H1 (cell line): ENCODE measurements at regions not wholly inside any gene's neighbourhood (a gene's known extent, or its start where the extent isn't known, plus 50 kb on each side); places are given as distances from the start of the nearest gene placed in this dataset.

Experiments
- CTCF ChIP-seq, 3 experiments: IDR thresholded peaks; 1 replicate in 2 of 3; 2 replicates in 1 of 3; pipeline versions ENCODE4 v1.5.1 to v1.6.1; 2011; ENCODE audit warnings: low read length in 3 of 3, mild to moderate bottlenecking in 3 of 3, inconsistent platforms in 2 of 3, low read depth in 1 of 3, moderate library complexity in 1 of 3; ENCODE audit not compliant: insufficient read depth in 1 of 3; ENCODE audit errors: control extremely low read depth in 1 of 3
- KDM4A ChIP-seq: IDR thresholded peaks from one replicate; pipeline ENCODE4 v1.7.1; 2012; ENCODE audit warnings: low read depth, mild to moderate bottlenecking, moderate library complexity, low read length, inconsistent platforms; ENCODE audit not compliant: severe bottlenecking
- POLR2A ChIP-seq, 2 experiments: IDR thresholded peaks; 1 replicate in 1 of 2; 2 replicates in 1 of 2; pipeline ENCODE4 v1.6.1; 2011; ENCODE audit warnings: low read depth in 2 of 2, low read length in 2 of 2, mild to moderate bottlenecking in 2 of 2; ENCODE audit errors: control extremely low read depth in 1 of 2
- SP1 ChIP-seq: IDR thresholded peaks from 2 replicates; pipeline ENCODE4 v1.6.1; 2011; ENCODE audit warnings: low read depth, low read length
- TAF1 ChIP-seq: IDR thresholded peaks from 2 replicates; pipeline ENCODE4 v1.6.1; 2011; ENCODE audit warnings: mild to moderate bottlenecking, low read depth, low read length

DNA sequence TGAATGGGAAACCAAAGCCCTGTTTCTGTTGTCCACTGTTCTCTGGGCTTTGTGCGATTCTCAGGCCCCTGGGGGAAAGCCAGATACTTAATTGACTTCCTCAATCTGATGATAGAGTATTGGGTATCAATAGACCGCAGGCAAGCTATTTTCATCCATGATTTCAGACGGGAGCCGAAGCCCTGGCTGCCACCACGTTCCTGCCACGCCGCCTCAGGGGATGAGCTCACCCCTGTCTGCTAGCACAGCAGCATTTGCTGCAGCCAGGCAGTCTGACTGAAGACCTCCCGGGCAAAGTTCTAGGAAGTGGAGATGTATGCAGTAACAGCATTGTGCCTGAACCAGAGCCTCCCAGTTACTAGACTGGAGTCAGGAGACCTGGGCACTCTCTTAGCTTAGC is 69.8 kb downstream of the ISG20 start (continued):
- TF ChIP-seq CTCF (IDR thresholded peaks at IDR 0.05; ENCODE audit: control extremely low read depth in 1 of 3, insufficient read depth in 1 of 3, low read depth in 1 of 3, low read length in 3 of 3) (no peak), TAF1 (no peak), SP1 (no peak), KDM4A (no peak), POLR2A (IDR thresholded peaks at IDR 0.05; ENCODE audit: control extremely low read depth in 1 of 2, low read depth in 2 of 2, low read length in 2 of 2) (no peak)
